ENCODE measurements at regions not wholly inside any gene's neighbourhood (a gene's known extent, or its start where the extent isn't known, plus 50 kb on each side); places are given as distances from the start of the nearest gene placed in this dataset.

DNA sequence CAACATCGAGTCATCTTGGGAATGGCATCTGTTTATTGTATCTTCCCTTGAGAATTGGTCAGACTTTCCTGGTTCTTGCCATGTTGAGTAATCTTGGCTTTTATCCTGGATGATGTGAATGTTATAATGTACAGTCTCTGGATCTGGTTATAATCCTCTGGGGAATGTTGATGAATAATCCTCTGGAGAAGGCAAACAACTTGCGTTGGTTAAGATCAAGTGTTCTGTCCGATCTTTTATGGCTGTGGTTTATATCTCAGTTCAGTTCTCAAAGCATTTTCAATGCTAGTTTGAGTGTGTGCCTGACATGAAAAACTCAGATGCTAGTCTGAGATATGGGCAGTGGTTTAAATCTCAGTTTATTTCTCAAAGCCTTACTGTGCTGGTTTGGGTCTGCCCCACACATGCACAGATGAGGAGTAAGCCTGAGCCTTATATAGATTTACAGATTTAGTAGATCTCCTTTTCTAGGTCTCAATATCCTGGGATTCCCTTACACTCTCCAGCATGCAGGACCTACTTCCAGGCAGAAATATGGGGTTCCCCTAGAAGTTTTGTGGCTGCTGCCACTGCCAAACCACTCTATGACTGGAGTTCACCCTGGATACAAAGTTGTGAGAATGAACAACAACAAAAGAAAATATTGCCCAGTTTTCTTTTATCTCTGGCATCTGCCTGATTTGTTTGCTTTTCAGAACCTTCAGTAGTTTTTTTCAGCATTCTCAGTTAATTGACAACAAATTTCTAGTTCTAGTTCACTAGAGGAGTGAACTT is 191.8 kb upstream of the MAN1A1 start:
- TF ChIP-seq, protein P1, sequence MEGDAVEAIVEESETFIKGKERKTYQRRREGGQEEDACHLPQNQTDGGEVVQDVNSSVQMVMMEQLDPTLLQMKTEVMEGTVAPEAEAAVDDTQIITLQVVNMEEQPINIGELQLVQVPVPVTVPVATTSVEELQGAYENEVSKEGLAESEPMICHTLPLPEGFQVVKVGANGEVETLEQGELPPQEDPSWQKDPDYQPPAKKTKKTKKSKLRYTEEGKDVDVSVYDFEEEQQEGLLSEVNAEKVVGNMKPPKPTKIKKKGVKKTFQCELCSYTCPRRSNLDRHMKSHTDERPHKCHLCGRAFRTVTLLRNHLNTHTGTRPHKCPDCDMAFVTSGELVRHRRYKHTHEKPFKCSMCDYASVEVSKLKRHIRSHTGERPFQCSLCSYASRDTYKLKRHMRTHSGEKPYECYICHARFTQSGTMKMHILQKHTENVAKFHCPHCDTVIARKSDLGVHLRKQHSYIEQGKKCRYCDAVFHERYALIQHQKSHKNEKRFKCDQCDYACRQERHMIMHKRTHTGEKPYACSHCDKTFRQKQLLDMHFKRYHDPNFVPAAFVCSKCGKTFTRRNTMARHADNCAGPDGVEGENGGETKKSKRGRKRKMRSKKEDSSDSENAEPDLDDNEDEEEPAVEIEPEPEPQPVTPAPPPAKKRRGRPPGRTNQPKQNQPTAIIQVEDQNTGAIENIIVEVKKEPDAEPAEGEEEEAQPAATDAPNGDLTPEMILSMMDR (IDR thresholded peaks at IDR 0.05): no peak
- TF ChIP-seq, protein P2, sequence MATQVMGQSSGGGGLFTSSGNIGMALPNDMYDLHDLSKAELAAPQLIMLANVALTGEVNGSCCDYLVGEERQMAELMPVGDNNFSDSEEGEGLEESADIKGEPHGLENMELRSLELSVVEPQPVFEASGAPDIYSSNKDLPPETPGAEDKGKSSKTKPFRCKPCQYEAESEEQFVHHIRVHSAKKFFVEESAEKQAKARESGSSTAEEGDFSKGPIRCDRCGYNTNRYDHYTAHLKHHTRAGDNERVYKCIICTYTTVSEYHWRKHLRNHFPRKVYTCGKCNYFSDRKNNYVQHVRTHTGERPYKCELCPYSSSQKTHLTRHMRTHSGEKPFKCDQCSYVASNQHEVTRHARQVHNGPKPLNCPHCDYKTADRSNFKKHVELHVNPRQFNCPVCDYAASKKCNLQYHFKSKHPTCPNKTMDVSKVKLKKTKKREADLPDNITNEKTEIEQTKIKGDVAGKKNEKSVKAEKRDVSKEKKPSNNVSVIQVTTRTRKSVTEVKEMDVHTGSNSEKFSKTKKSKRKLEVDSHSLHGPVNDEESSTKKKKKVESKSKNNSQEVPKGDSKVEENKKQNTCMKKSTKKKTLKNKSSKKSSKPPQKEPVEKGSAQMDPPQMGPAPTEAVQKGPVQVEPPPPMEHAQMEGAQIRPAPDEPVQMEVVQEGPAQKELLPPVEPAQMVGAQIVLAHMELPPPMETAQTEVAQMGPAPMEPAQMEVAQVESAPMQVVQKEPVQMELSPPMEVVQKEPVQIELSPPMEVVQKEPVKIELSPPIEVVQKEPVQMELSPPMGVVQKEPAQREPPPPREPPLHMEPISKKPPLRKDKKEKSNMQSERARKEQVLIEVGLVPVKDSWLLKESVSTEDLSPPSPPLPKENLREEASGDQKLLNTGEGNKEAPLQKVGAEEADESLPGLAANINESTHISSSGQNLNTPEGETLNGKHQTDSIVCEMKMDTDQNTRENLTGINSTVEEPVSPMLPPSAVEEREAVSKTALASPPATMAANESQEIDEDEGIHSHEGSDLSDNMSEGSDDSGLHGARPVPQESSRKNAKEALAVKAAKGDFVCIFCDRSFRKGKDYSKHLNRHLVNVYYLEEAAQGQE (IDR thresholded peaks at IDR 0.05; ENCODE audit: insufficient read depth in 1 of 2, low read depth in 2 of 2, low read length in 1 of 2): no peak
